Lung (tissue), 11 donors: ENCODE measurements at regions not wholly inside any gene's neighbourhood (a gene's known extent, or its start where the extent isn't known, plus 50 kb on each side); places are given as distances from the start of the nearest gene placed in this dataset.

Experiments used
- ATAC-seq: fragments of 200-7000 bp; cut with Tn5 transposase; one replicate; pipeline ENCODE4 v1.9.1; 2020; ENCODE audit warnings: moderate number of reproducible peaks; ENCODE audit not compliant: insufficient read depth, low FRiP score
- DNase-seq, 3 donors: peaks; one replicate each; pipeline ENCODE4 v3.0.0-alpha.2; 2013 to 2017
- H3K27ac ChIP-seq, 2 donors: one replicate each; pipeline ENCODE4 v1.5.1; 2013; ENCODE audit warnings: mild to moderate bottlenecking in 2 of 2, moderate library complexity in 2 of 2, control low read depth in 1 of 2, inconsistent platforms in 1 of 2, low read depth in 1 of 2, low read length in 1 of 2
- H3K27me3 ChIP-seq, 3 donors: one replicate each; pipeline ENCODE4 v1.5.1; 2013; ENCODE audit warnings: low read length in 2 of 3; ENCODE audit not compliant: control insufficient read depth in 3 of 3, insufficient read depth in 3 of 3
- H3K36me3 ChIP-seq, 4 donors: one replicate each; pipeline ENCODE4 v1.5.1; 2013; ENCODE audit warnings: low read length in 4 of 4, mild to moderate bottlenecking in 1 of 4, moderate library complexity in 1 of 4; ENCODE audit not compliant: control insufficient read depth in 4 of 4, insufficient read depth in 4 of 4
- H3K4me1 ChIP-seq, 5 donors: one replicate each; pipeline ENCODE4 v1.5.1; 2013; ENCODE audit warnings: low read length in 5 of 5, mild to moderate bottlenecking in 2 of 5, moderate library complexity in 1 of 5; ENCODE audit not compliant: control insufficient read depth in 5 of 5, insufficient read depth in 5 of 5
- H3K4me3 ChIP-seq: one replicate; pipeline ENCODE4 v1.5.1; 2013; ENCODE audit warnings: mild to moderate bottlenecking, control low read depth, moderate library complexity
- H3K9ac ChIP-seq, 2 donors: one replicate each; pipeline ENCODE4 v1.5.1; 2013; ENCODE audit warnings: low read length in 2 of 2, control low read depth in 1 of 2; ENCODE audit not compliant: insufficient read depth in 1 of 2
- H3K9me3 ChIP-seq, 4 donors: one replicate each; pipeline ENCODE4 v1.5.1; 2013; ENCODE audit warnings: low read length in 3 of 4, mild to moderate bottlenecking in 1 of 4, moderate library complexity in 1 of 4; ENCODE audit not compliant: control insufficient read depth in 4 of 4, insufficient read depth in 3 of 4
- WGBS, 2 donors: extraction: QIAGEN DNeasy Blood & Tissue Kit; methylation state at CpG; one replicate each; pipeline ENCODE4 v1.1.7; 2013; 5-methylcytosine and 5-hydroxymethylcytosine counted together
- TF ChIP-seq, protein P1 (sequence below): IDR thresholded peaks from 2 replicates; pipeline ENCODE4 v1.5.1; 2012; ENCODE audit warnings: mild to moderate bottlenecking; ENCODE audit errors: control extremely low read depth, extremely low read depth
- donor health status: control.
- donor health status: control.
- donor health status: Bipolar disorder and iron deficiency.
- donor health status: healthy.
- donor health status: DM: yes; HTN: yes; CAD: no.

DNA sequence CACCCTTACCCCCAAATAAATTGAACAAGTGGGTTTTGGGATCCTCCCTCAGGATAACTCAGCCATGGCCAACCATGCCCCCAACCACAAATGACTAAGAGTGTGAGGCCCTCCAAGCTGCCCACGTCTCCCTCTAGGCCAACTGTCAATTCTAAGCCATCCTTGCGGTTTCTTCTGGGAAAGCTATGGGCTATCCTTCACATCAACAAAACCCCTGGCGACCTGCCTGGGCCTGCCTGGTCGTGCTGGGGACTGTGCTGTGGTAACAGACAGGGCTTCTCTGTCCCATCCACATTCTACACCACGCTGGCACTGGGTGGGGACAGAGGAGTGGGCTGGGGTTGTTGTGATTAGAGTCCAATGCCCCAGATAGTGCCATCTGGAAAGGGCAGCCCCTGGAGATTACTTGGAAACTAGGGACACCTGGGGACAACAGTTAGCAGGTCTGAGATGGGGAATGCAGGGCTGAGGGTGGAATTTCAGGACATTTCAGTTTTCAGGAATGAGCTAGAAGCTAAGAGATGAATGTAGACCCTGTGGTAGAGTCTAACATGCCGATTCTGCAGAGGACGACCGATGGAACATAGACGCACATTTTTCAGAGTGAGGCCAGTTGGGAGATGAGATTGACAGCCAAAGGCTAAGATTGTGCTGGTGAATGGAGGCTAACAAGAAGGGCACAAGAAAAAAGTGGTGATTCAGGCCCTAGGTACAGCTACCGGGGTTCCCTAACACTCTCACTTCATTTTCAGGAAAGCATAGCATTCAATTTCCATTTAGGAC lies 131.9 kb downstream of the RASSF10 start:
- WGBS, 2 donors: 79 to 89% methylated on average over 10 of the region's 10 CpGs
- DNase-seq (no peak), ATAC-seq (no peak)
- TF ChIP-seq, protein P1, sequence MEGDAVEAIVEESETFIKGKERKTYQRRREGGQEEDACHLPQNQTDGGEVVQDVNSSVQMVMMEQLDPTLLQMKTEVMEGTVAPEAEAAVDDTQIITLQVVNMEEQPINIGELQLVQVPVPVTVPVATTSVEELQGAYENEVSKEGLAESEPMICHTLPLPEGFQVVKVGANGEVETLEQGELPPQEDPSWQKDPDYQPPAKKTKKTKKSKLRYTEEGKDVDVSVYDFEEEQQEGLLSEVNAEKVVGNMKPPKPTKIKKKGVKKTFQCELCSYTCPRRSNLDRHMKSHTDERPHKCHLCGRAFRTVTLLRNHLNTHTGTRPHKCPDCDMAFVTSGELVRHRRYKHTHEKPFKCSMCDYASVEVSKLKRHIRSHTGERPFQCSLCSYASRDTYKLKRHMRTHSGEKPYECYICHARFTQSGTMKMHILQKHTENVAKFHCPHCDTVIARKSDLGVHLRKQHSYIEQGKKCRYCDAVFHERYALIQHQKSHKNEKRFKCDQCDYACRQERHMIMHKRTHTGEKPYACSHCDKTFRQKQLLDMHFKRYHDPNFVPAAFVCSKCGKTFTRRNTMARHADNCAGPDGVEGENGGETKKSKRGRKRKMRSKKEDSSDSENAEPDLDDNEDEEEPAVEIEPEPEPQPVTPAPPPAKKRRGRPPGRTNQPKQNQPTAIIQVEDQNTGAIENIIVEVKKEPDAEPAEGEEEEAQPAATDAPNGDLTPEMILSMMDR: no peak
- Histone ChIP-seq H3K36me3 (no peaks in the 10 kb centered on the region), H3K9me3 (no peaks in the 10 kb centered on the region), H3K4me3 (no peak overlapping the region), H3K4me1 (peaks cover 0 to 28% (median 0%) of the 10 kb centered on the region in 5 donors), H3K27ac (peak overlapping the region in 1 of 2 donors; percentile 66), H3K27me3 (no peaks in the 10 kb centered on the region), H3K9ac (peak overlapping the region in 1 of 2 donors; percentile 11)

DNA sequence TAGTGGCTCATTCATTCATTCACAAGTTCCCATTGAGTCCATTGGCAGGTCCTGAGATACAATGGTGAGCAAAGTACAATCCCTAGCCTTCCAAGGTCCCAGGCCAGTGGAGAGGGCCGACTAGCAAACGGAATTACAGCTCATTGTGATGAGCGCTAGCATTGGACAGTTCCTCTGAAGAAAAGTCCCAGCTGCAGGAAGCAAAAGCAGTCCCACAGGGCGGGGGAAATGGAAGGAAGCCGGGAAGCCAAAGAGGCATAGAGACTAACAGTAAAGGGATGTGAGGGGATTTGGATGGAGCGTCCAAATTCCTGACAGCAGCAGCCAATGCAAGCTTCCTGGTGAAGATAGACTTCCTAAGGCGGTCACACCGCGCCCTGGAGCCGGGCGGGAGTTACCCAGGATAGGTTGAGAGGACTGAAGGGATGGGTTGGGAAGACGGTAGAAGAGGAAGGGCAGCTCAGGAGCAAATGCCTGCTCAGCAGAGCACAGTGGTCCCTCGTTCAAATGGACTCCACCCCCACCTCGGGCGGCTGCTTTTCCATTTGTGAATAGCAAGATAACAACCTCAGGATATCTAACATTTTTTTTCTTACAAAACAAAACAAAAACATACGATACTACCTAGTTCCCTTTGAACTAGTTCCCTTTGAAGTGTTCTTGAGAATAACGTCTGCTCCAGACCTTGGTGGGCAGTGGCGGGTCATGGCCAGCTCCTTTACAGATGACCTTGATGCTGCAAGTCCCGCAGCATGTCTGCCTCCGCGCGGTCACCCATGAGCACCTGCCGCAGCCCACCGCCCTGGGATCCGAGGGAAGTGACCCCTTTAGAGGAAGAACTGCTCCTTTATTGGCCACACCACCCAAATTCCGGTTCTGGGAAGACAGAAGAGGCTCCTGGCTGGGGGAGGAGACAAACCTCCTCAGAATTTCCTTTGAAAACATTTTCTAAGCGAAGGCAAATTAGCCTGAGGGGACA lies 132.9 kb downstream of the RASSF10 start:
- no peak overlapping the region for H3K9ac ChIP-seq
- 72 to 82% methylated on average over 27 of the region's 27 CpGs for WGBS, 2 donors
- no peak overlapping the region for H3K4me3 ChIP-seq
- DNase-seq (no peak), ATAC-seq (no peak)
- no peaks in the 10 kb centered on the region for H3K36me3 ChIP-seq
- TF ChIP-seq, protein P1: no peak
- no peaks in the 10 kb centered on the region for H3K27me3 ChIP-seq
- H3K27ac ChIP-seq: no peak overlapping the region
- no peaks in the 10 kb centered on the region for H3K9me3 ChIP-seq
- H3K4me1 ChIP-seq: peaks cover 0 to 28% (median 0%) of the 10 kb centered on the region in 5 donors

DNA sequence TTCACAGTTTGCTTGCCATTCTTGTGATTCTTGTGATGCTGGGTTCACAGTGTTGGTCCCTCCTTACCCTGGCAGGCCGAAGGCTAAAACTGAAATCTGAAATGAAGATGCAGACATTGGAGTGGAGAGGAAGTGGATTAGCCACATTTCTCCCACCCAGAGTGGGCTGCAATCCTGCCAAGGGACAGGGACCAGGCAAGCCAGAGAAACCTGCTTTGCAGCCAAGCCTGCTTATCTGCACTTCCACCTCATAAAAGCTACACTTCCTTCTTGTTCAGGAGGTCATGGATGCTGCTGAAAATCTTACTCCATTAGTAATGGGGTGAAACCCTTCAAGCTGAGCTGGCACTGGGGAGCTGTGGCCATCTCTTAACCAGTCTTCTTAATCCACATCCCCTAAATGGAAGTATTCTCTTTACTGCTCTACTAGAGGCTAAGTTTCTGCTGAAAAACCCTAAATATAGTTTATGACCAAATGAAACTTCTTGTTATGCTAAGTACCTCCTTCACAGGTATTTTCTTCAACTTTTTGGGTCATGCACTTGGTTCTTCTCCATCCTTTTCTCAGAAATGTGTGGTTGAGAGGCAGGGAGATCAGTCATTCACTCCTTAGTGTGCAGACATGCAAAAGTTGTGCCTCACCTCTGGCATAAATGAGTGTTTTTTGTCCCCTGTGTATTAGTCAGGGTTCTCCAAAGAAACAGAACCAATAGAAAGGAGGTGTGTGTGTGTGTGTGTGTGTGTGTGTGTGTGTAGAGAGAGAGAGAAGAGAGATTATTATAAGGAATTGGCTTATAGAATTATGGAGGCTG lies 133.9 kb upstream of the BMAL1 start:
- Histone ChIP-seq H3K9me3 (no peaks in the 10 kb centered on the region), H3K4me1 (peaks cover 0 to 28% (median 0%) of the 10 kb centered on the region in 5 donors), H3K27me3 (no peaks in the 10 kb centered on the region), H3K9ac (no peak overlapping the region), H3K4me3 (no peak overlapping the region), H3K36me3 (no peaks in the 10 kb centered on the region), H3K27ac (no peak overlapping the region)
- WGBS, 2 donors: 33 to 53% methylated on average over 1 of the region's 1 CpG
- DNase-seq (peak in 1 of 3 donors; percentile 12), ATAC-seq (no peak)
- TF ChIP-seq, protein P1: no peak
